ENCODE measurements at regions not wholly inside any gene's neighbourhood (a gene's known extent, or its start where the extent isn't known, plus 50 kb on each side); places are given as distances from the start of the nearest gene placed in this dataset.

- intact Hi-C loops (cut with DNase I): no loop called here
These were observed 51.8 kb upstream of the ADGRA1 start for GRCh38 chr10:133035952-133036351.

DNA sequence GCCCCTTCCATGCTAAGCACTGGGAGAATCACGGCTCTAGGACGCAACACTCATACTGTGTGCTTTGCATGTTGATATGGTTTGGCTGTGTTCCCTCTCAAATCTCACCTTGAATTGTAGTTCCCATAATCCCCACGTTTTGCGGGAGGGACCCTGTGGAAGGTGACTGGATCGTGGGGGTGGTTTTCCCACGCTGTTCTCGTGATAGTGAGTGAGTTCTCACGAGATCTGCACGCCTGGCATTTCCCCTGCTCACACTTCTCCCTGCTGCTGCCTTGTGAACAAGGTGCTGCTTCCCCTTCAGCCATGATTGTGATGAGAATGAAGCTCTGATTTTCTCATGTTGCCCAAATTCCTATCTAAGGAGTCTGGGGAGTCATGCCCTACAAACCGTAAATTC lies 53.0 kb upstream of the ADGRA1 start:
- no peak for DNase-seq
- intact Hi-C loops (cut with DNase I): no loop called here

More at GRCh38 chr10:133035952-133036351, 51.8 kb upstream of the ADGRA1 start:
- DNase-seq: no peak

- DNase-seq: no peak
- intact Hi-C loops (cut with DNase I): no loop called here
These were observed 53.6 kb upstream of the ADGRA1 start for GRCh38 chr10:133034092-133034491.

GRCh38 chr10:133033742-133034048 lies 54.0 kb upstream of the ADGRA1 start:
- no peak for DNase-seq
- intact Hi-C loops (cut with DNase I): no loop called here

DNA sequence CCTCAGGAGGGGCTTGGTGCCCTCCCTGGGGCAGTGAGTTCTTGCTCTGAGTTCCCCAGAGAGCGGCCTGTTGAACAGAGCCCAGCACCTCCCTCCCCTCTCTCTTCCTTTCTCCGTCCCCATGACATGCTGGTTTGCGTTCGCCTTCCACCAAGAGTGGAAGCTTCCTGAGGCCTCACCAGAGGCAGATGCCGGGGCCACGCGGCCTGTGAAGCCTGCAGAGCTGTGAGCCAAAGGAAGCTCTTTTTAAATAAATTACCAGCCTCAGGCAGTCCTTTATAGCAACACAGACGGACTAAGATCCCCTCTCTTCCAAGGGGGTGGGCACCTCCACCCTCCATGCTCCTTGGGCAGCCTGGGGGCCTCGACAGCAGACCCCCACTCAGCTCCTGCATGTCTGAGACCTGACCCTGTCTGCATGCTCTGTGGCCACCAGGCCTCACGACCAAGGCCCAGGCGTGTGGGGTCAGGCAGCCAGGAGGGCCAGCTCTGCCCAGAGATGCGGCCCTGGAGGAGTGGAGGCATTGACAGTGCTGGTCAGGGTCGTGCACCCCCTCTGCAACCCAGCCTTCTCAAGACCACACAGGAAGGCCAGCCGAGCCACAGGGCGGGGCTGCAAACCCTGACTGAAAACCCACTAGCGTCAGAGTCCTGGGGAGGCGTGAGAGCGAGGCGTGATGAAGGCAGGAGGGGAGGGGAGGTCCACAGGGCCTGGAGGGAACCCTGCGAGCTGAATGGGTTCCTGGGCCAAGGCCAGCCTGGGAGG lies 54.6 kb upstream of the ADGRA1 start:
- intact Hi-C loops (cut with DNase I): no loop called here
- no peak for DNase-seq

- intact Hi-C loops (cut with DNase I): no loop called here
- no peak for DNase-seq
These were observed 55.5 kb upstream of the ADGRA1 start for GRCh38 chr10:133032231-133032630.

DNA sequence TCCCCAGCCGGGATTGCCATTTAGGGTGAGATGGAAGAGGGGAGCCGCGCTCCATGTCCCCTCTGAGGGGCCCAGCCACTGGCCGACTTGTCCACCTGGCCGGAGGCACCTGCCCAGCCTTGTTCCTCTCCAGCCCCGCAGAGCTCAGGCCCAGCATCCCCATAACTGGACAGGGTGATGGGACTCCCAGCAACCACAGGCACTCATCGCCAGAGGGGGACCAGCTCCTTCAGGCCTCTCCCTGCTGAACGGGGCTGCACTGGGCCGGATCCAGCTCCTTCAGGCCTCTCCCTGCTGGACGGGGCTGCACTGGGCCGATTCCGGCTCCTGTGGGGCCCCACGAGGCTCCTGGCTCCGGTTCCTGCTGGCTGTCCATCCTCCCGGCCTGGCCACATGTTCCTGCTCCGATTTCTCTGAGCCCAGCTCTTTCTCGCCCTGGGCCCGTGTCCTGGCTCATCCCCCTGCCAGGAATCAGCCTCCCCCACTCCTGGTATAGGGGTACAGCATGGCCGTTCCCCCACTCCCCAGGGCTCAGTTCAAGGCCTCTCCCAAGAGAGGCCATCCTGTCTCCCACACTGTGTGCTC lies 56.1 kb upstream of the ADGRA1 start:
- no peak for DNase-seq
- intact Hi-C loops (cut with DNase I): no loop called here

- no peak for DNase-seq
- intact Hi-C loops (cut with DNase I): no loop called here
These were observed 56.9 kb upstream of the ADGRA1 start for GRCh38 chr10:133030781-133031180.

DNA sequence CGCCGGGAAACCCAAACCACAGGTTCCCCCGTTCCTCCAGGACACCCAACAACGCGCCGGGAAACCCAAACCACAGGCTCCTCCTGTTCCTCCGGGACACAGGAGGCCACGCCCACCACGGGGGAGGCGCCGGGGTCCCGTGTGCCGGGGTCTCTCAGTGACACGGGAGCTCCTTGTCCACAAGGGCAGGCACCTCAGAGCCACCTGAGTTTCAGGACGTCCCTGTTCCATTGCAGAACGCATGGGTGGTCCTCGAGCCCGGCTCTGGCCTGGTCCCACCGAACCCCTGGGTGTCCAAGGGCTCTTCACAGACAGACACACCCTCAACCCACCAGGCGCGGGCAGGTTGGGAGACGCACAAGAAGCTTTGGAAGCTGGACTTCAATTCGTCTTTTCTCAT lies 57.6 kb upstream of the ADGRA1 start:
- intact Hi-C loops (cut with DNase I): no loop called here
- DNase-seq: no peak

- DNase-seq: no peak
These were observed 58.8 kb upstream of the ADGRA1 start for GRCh38 chr10:133028956-133029355.

DNA sequence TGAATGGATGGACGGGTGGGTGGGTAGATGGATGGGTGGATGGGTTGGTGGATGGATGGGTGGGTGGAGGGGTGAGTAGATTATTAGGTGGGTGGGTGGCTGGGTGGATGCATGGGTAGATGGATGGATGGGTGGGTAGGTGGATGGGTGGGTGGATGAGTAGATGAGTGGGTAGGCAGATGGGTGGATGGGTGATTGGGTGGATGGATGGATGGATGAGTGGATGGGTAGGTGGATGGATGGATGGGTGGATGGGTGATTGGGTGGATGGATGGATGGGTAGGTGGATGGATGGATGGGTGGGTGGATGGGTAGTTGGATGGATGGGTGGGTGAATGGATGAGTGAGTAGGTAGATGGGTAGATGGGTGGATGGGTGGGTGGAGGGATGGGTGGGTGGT lies 59.6 kb upstream of the ADGRA1 start:
- no peak for DNase-seq
- intact Hi-C loops (cut with DNase I): no loop called here

More at GRCh38 chr10:133028956-133029355, 58.8 kb upstream of the ADGRA1 start:
- intact Hi-C loops (cut with DNase I): no loop called here

- intact Hi-C loops (cut with DNase I): no loop called here
- DNase-seq: no peak
These were observed 60.2 kb upstream of the ADGRA1 start for GRCh38 chr10:133027482-133027881.

GRCh38 chr10:133026726-133027395 lies 60.9 kb upstream of the ADGRA1 start:
- no peak for DNase-seq
- intact Hi-C loops (cut with DNase I): no loop called here

DNA sequence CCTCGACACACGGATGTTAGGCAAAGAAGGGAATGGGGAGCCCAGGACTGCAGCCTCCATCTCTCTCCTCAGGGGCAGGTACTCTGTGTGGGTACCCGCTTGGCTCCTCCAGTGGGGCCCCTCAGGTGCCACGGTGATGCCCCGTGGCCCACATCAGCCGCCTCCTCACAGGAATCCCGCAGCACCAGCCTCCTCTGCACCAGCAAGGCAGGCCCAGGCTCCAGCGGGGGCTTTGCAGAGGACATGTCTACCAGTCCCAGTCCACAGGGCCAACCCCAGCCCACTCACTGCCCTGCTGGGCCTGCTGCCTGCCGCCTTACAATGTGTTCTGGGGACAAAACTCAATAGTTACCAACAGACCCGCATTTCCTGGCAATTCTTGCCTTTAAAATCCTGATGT lies 61.6 kb upstream of the ADGRA1 start:
- intact Hi-C loops (cut with DNase I): no loop called here
- no peak for DNase-seq

GRCh38 chr10:133025558-133026090 lies 62.1 kb upstream of the ADGRA1 start:
- intact Hi-C loops (cut with DNase I): no loop called here
- no peak for DNase-seq

- intact Hi-C loops (cut with DNase I): no loop called here
These were observed 62.8 kb upstream of the ADGRA1 start for GRCh38 chr10:133024704-133025557.

GRCh38 chr10:133023216-133023843 lies 64.4 kb upstream of the ADGRA1 start:
- DNase-seq: no peak
- intact Hi-C loops (cut with DNase I): no loop called here

More at GRCh38 chr10:133024704-133025557, 62.8 kb upstream of the ADGRA1 start:
- no peak for DNase-seq

GRCh38 chr10:133022776-133023100 lies 65.0 kb upstream of the ADGRA1 start:
- intact Hi-C loops (cut with DNase I): no loop called here
- no peak for DNase-seq

DNA sequence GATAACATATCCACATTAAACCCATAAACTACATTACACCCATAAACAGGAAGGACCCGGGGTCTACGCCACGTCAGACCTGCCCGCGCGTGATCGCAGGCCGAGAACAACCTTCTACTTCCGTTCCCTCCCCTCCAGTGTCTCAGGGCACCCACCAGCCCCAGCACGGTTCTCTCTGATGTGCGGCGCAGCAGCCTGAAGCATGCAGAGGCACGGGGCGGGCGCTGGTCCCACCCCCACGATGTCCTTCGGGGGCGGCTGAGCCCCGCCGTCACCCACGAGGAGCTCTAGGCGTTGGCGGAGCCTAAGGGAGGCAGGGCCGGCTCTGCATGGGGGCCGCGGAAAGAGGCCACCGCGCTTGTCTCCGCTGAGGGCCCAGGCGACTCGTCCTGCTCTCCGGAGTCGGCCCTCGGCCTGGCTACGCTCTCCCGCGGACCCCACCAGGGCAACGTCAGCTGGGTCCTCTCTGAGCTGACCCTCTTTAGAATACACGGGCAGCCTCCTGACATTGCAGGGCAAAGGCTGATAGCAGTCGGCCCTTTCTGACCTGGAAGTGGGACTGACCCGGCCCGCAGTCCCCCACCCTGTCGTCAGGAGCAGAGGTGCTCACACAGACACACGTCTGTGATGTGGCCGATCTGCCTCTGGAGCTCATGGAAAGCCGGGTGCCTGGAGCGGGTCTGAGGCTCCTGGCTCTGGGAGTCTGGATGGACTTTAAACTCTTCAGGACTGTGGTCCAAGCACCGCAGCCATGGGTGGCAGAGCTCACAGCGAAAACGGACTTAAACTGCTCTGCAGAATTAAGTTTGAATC lies 65.6 kb upstream of the ADGRA1 start:
- no peak for DNase-seq
- intact Hi-C loops (cut with DNase I): no loop called here

Measured in posterior cingulate gyrus (tissue), 11 donors.